GM23338 (cell line): ENCODE measurements at regions not wholly inside any gene's neighbourhood (a gene's known extent, or its start where the extent isn't known, plus 50 kb on each side); places are given as distances from the start of the nearest gene placed in this dataset.

Experiments
- CREB1 ChIP-seq: fragments of 250-450 bp; sonication (Bioruptor Pico); IDR thresholded peaks from 2 replicates; pipeline ENCODE4 v1.5.0; 2020; ENCODE audit warnings: low read depth, mild to moderate bottlenecking, moderate library complexity
- CTCF ChIP-seq, 2 experiments: fragments of 200-600 bp in 1 of 2; sonication (generic) in 1 of 2; conservative IDR thresholded peaks; 2 replicates each; pipeline versions ENCODE4 v1.5.1 to v1.6.1; 2016 to 2017; ENCODE audit warnings: antibody characterized with exemption in 2 of 2, low read depth in 2 of 2, mild to moderate bottlenecking in 2 of 2, moderate library complexity in 1 of 2
- ETS1 ChIP-seq: IDR thresholded peaks from 2 replicates; pipeline ENCODE4 v1.6.1; 2016; ENCODE audit warnings: antibody characterized with exemption
- EZH2 ChIP-seq: fragments of 200-600 bp; sonication (generic); IDR thresholded peaks from one replicate; pipeline ENCODE4 v1.8.0; 2017; ENCODE audit warnings: antibody characterized with exemption, mild to moderate bottlenecking, low read depth; ENCODE audit not compliant: unreplicated experiment
- EZH2phosphoT487 ChIP-seq: fragments of 200-600 bp; sonication (generic); IDR thresholded peaks from one replicate; pipeline ENCODE4 v1.8.1; 2018; ENCODE audit warnings: antibody characterized with exemption; ENCODE audit not compliant: unreplicated experiment
- NANOG ChIP-seq: IDR thresholded peaks from 2 replicates; pipeline ENCODE4 v1.6.1; 2016; ENCODE audit warnings: antibody characterized with exemption, borderline replicate concordance
- POLR2AphosphoS5 ChIP-seq: IDR thresholded peaks from 2 replicates; pipeline ENCODE4 v1.6.1; 2016; ENCODE audit warnings: antibody characterized with exemption, low read depth
- REST ChIP-seq: IDR thresholded peaks from one replicate; pipeline ENCODE4 v1.6.1; 2018; ENCODE audit warnings: antibody characterized with exemption; ENCODE audit not compliant: unreplicated experiment
- ZNF114 ChIP-seq: fragments of 250-450 bp; sonication (Bioruptor Pico); IDR thresholded peaks from 2 replicates; pipeline ENCODE4 v1.5.0; 2020; ENCODE audit warnings: mild to moderate bottlenecking, moderate library complexity
- ZNF331 ChIP-seq: fragments of 250-450 bp; sonication (Bioruptor Pico); IDR thresholded peaks from 2 replicates; pipeline ENCODE4 v1.5.0; 2020; ENCODE audit warnings: low read depth, mild to moderate bottlenecking, moderate library complexity

- TF ChIP-seq CREB1 (CRISPR knock-in tag) (no peak), CTCF (conservative IDR thresholded peaks at IDR 0.05; ENCODE audit: low read depth in 2 of 2) (no peak), ETS1 (no peak), REST (no peak), POLR2AphosphoS5 (no peak), NANOG (no peak), EZH2phosphoT487 (no peak), EZH2 (no peak), ZNF114 (CRISPR knock-in tag) (no peak), ZNF331 (CRISPR knock-in tag) (no peak)
Measured at GRCh38 chrY:14222014-14222413, 166.0 kb downstream of the VCY1B start.
